Uterus (tissue), 2 donors: ENCODE measurements at regions not wholly inside any gene's neighbourhood (a gene's known extent, or its start where the extent isn't known, plus 50 kb on each side); places are given as distances from the start of the nearest gene placed in this dataset.
"Not testable (repeated sequence)": the region's sequence is repeated elsewhere in the genome, so short reads cannot be mapped to it uniquely, and the experiment has no call there.

ENCODE experiments used
- POLR2A ChIP-seq, 2 donors: fragments of 450-650 bp; IDR thresholded peaks; one replicate each; pipeline ENCODE4 v1.6.1; 2016; ENCODE audit warnings: antibody characterized with exemption in 2 of 2, mild to moderate bottlenecking in 1 of 2, moderate library complexity in 1 of 2
- TF ChIP-seq, protein P1 (sequence below), 4 experiments: fragments of 200-600 bp in 2 of 4; fragments of 450-650 bp in 2 of 4; sonication (generic) in 2 of 4; IDR thresholded peaks; one replicate each; pipeline ENCODE4 v1.5.1; 2016 to 2019; ENCODE audit warnings: antibody characterized with exemption in 4 of 4, mild to moderate bottlenecking in 2 of 4, moderate library complexity in 1 of 4

GRCh38 chr20:30300220-30300642 is 957.2 kb upstream of the DEFB115 start:
- TF ChIP-seq, protein P1, sequence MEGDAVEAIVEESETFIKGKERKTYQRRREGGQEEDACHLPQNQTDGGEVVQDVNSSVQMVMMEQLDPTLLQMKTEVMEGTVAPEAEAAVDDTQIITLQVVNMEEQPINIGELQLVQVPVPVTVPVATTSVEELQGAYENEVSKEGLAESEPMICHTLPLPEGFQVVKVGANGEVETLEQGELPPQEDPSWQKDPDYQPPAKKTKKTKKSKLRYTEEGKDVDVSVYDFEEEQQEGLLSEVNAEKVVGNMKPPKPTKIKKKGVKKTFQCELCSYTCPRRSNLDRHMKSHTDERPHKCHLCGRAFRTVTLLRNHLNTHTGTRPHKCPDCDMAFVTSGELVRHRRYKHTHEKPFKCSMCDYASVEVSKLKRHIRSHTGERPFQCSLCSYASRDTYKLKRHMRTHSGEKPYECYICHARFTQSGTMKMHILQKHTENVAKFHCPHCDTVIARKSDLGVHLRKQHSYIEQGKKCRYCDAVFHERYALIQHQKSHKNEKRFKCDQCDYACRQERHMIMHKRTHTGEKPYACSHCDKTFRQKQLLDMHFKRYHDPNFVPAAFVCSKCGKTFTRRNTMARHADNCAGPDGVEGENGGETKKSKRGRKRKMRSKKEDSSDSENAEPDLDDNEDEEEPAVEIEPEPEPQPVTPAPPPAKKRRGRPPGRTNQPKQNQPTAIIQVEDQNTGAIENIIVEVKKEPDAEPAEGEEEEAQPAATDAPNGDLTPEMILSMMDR (IDR thresholded peaks at IDR 0.05), result not testable (repeated sequence)
- TF ChIP-seq POLR2A (IDR thresholded peaks at IDR 0.05), result not testable (repeated sequence)
